ENCODE measurements at regions not wholly inside any gene's neighbourhood (a gene's known extent, or its start where the extent isn't known, plus 50 kb on each side); places are given as distances from the start of the nearest gene placed in this dataset.

- peak overlapping the region in 8 of 11 experiments; percentile 46 to 84 (median 80); a peak in 10 of 22 replicates for H3K4me2 ChIP-seq
- no peak overlapping the region for H3K9ac ChIP-seq
- H4K20me1 ChIP-seq: no peaks in the 10 kb centered on the region
- no peaks in the 10 kb centered on the region for H3K27me3 ChIP-seq
- H3K4me3 ChIP-seq: no peak overlapping the region
- TF ChIP-seq Cebpa-rat (IDR thresholded peaks at IDR 0.05): no peak
- no peaks in the 10 kb centered on the region for H3K36me3 ChIP-seq
- H3K4me1 ChIP-seq: peaks cover 37 to 60% (median 50%) of the 10 kb centered on the region in 10 experiments
- H3K9me3 ChIP-seq (replicated peaks in 1 of 11): no peaks in the 10 kb centered on the region
- no peak overlapping the region for H3K27ac ChIP-seq
Measured at GRCh38 chr21:41602531-41602930, 94.6 kb upstream of the TMPRSS2 start.

GRCh38 chr21:41601573-41602368 is 93.8 kb upstream of the TMPRSS2 start:
- peak overlapping the region in 6 of 11 experiments; percentile 27 to 93 (median 88); a peak in 11 of 22 replicates for H3K27ac ChIP-seq
- H3K4me3 ChIP-seq: no peak overlapping the region
- peak overlapping the region; percentile 46 to 86 (median 79) for H3K4me2 ChIP-seq
- H3K36me3 ChIP-seq: no peaks in the 10 kb centered on the region
- no peaks in the 10 kb centered on the region for H3K27me3 ChIP-seq
- H4K20me1 ChIP-seq: no peaks in the 10 kb centered on the region
- H3K9ac ChIP-seq: peak overlapping the region in 4 of 11 experiments; percentile 1 to 37 (median 7); a peak in 4 of 22 replicates
- TF ChIP-seq Cebpa-rat (IDR thresholded peaks at IDR 0.05): no peak
- H3K9me3 ChIP-seq (replicated peaks in 1 of 11): no peaks in the 10 kb centered on the region
- H3K4me1 ChIP-seq: peaks cover 37 to 63% (median 52%) of the 10 kb centered on the region in 10 experiments

GRCh38 chr21:41600961-41601572 is 93.1 kb upstream of the TMPRSS2 start:
- peak overlapping the region in 7 of 11 experiments; percentile 27 to 93 (median 86); a peak in 12 of 22 replicates for H3K27ac ChIP-seq
- peak overlapping the region; percentile 46 to 86 (median 79) for H3K4me2 ChIP-seq

GRCh38 chr21:41600556-41600955 is 92.6 kb upstream of the TMPRSS2 start:
- no peaks in the 10 kb centered on the region for H3K27me3 ChIP-seq
- no peak overlapping the region for H3K4me3 ChIP-seq
- no peaks in the 10 kb centered on the region for H3K36me3 ChIP-seq
- H3K4me1 ChIP-seq: peaks cover 37 to 63% (median 52%) of the 10 kb centered on the region in 10 experiments
- no peaks in the 10 kb centered on the region for H4K20me1 ChIP-seq
- H3K9me3 ChIP-seq (replicated peaks in 1 of 11): no peaks in the 10 kb centered on the region
- peak overlapping the region in 8 of 11 experiments; percentile 27 to 93 (median 86); a peak in 12 of 22 replicates for H3K27ac ChIP-seq
- H3K9ac ChIP-seq: no peak overlapping the region; a peak in 1 of 22 replicates
- no peak for TF ChIP-seq Cebpa-rat (IDR thresholded peaks at IDR 0.05)
- H3K4me2 ChIP-seq: peak overlapping the region; percentile 46 to 86 (median 79); a peak in 18 of 22 replicates

More at GRCh38 chr21:41600961-41601572, 93.1 kb upstream of the TMPRSS2 start:
- H4K20me1 ChIP-seq: no peaks in the 10 kb centered on the region
- H3K9ac ChIP-seq: peak overlapping the region in 2 of 11 experiments; percentile 2 to 12; a peak in 4 of 22 replicates
- no peaks in the 10 kb centered on the region for H3K9me3 ChIP-seq (replicated peaks in 1 of 11)
- H3K4me3 ChIP-seq: no peak overlapping the region
- no peak for TF ChIP-seq Cebpa-rat (IDR thresholded peaks at IDR 0.05)
- H3K4me1 ChIP-seq: peaks cover 37 to 63% (median 52%) of the 10 kb centered on the region in 10 experiments
- no peaks in the 10 kb centered on the region for H3K36me3 ChIP-seq
- no peaks in the 10 kb centered on the region for H3K27me3 ChIP-seq

GRCh38 chr21:41600116-41600515 is 92.2 kb upstream of the TMPRSS2 start:
- Histone ChIP-seq H4K20me1 (no peaks in the 10 kb centered on the region), H3K9me3 (replicated peaks in 1 of 11) (no peaks in the 10 kb centered on the region), H3K27ac (peak overlapping the region in 8 of 11 experiments; percentile 75 to 93 (median 86); a peak in 15 of 22 replicates), H3K4me2 (peak overlapping the region; percentile 48 to 86 (median 79); a peak in 18 of 22 replicates), H3K27me3 (no peaks in the 10 kb centered on the region), H3K4me3 (no peak overlapping the region), H3K4me1 (peaks cover 37 to 64% (median 52%) of the 10 kb centered on the region in 10 experiments), H3K36me3 (no peaks in the 10 kb centered on the region), H3K9ac (0 out of 22 replicates have a peak overlapping the region, but pooled peaks of 2 of the 11 experiments have one; percentile 80 to 82)
- no peak for TF ChIP-seq Cebpa-rat (IDR thresholded peaks at IDR 0.05)

GRCh38 chr21:41598561-41599431 is 90.8 kb upstream of the TMPRSS2 start:
- Histone ChIP-seq H4K20me1 (no peaks in the 10 kb centered on the region), H3K9me3 (replicated peaks in 1 of 11) (no peaks in the 10 kb centered on the region), H3K4me3 (0 out of 20 replicates have a peak overlapping the region, but pooled peaks of 1 of the 10 experiments have one; percentile 1), H3K4me2 (peak overlapping the region; percentile 48 to 86 (median 79)), H3K4me1 (peaks cover 48 to 73% (median 64%) of the 10 kb centered on the region in 10 experiments), H3K27me3 (no peaks in the 10 kb centered on the region), H3K27ac (peak overlapping the region in 10 of 11 experiments; percentile 2 to 93 (median 84); a peak in 19 of 22 replicates), H3K9ac (peak overlapping the region in 8 of 11 experiments; percentile 50 to 82 (median 72); a peak in 16 of 22 replicates), H3K36me3 (no peaks in the 10 kb centered on the region)
- peak in 9 of 11 experiments; percentile 46 to 97 (median 92); a peak in 17 of 22 replicates for TF ChIP-seq Cebpa-rat (IDR thresholded peaks at IDR 0.05)

- no peak for TF ChIP-seq Cebpa-rat (IDR thresholded peaks at IDR 0.05)
- no peaks in the 10 kb centered on the region for H3K27me3 ChIP-seq
- H3K4me3 ChIP-seq: no peak overlapping the region
- H3K27ac ChIP-seq: peak overlapping the region in 8 of 11 experiments; percentile 75 to 93 (median 86); a peak in 16 of 22 replicates
- no peaks in the 10 kb centered on the region for H3K36me3 ChIP-seq
- H3K4me1 ChIP-seq: peaks cover 49 to 70% (median 66%) of the 10 kb centered on the region in 10 experiments
- H3K9me3 ChIP-seq (replicated peaks in 1 of 11): no peaks in the 10 kb centered on the region
- H4K20me1 ChIP-seq: no peaks in the 10 kb centered on the region
- H3K9ac ChIP-seq: peak overlapping the region in 6 of 11 experiments; percentile 67 to 82 (median 78); a peak in 9 of 22 replicates
- H3K4me2 ChIP-seq: peak overlapping the region in 9 of 11 experiments; percentile 67 to 86 (median 81); a peak in 17 of 22 replicates
Measured at GRCh38 chr21:41597811-41598231, 89.9 kb upstream of the TMPRSS2 start.

- Histone ChIP-seq H3K27ac (peak overlapping the region in 8 of 11 experiments; percentile 75 to 93 (median 86); a peak in 12 of 22 replicates), H3K36me3 (no peaks in the 10 kb centered on the region), H3K4me3 (no peak overlapping the region), H3K9ac (peak overlapping the region in 1 of 11 experiments; percentile 80; a peak in 2 of 22 replicates), H3K4me1 (peaks cover 47 to 68% (median 63%) of the 10 kb centered on the region in 10 experiments), H3K27me3 (no peaks in the 10 kb centered on the region), H3K4me2 (peak overlapping the region in 7 of 11 experiments; percentile 71 to 86 (median 82); a peak in 11 of 22 replicates), H4K20me1 (no peaks in the 10 kb centered on the region), H3K9me3 (replicated peaks in 1 of 11) (no peaks in the 10 kb centered on the region)
- TF ChIP-seq Cebpa-rat (IDR thresholded peaks at IDR 0.05): no peak
Measured at GRCh38 chr21:41597227-41597626, 89.3 kb upstream of the TMPRSS2 start.

All from BLaER1 treated with 17β-estradiol and CSF1 and Interleukin-3, amounts not matched to agents 10 nM and 100 nM (cell line).